Body of pancreas (tissue), 4 donors: ENCODE measurements at regions not wholly inside any gene's neighbourhood (a gene's known extent, or its start where the extent isn't known, plus 50 kb on each side); places are given as distances from the start of the nearest gene placed in this dataset.

Experiments
- ATAC-seq: fragments of 150-250 bp; one replicate; pipeline ENCODE4 v1.9.1; 2016
- DNase-seq, 4 donors: peaks; one replicate each; pipeline ENCODE4 v3.0.0-alpha.2; 2019
- H3K27ac ChIP-seq, 4 donors: fragments of 200-600 bp; sonication (generic); 1 replicate in 3 of 4; 2 replicates in 1 of 4; pipeline versions ENCODE4 v1.5.1 to v1.6.1; 2016 to 2019; ENCODE audit warnings: mild to moderate bottlenecking in 1 of 4, mixed read lengths in 1 of 4, moderate library complexity in 1 of 4
- H3K27me3 ChIP-seq, 2 donors: fragments of 200-600 bp; sonication (generic); one replicate each; pipeline ENCODE4 v1.6.0; 2016; ENCODE audit warnings: mild to moderate bottlenecking in 1 of 2
- H3K36me3 ChIP-seq, 2 donors: fragments of 200-600 bp; sonication (generic); replicated peaks in 1 of 2; 2 replicates each; pipeline ENCODE4 v1.5.1; 2016; ENCODE audit warnings: low read depth in 2 of 2; ENCODE audit not compliant: insufficient read depth in 1 of 2
- H3K4me1 ChIP-seq: fragments of 200-600 bp; sonication (generic); one replicate; pipeline ENCODE4 v1.6.0; 2016
- H3K4me3 ChIP-seq, 2 donors: fragments of 200-600 bp; sonication (generic); 1 replicate in 1 of 2; 2 replicates in 1 of 2; pipeline ENCODE4 v1.5.1; 2016 to 2019
- H3K9me3 ChIP-seq, 3 donors: fragments of 200-600 bp; sonication (generic); 1 replicate in 2 of 3; 2 replicates in 1 of 3; pipeline ENCODE4 v1.5.1; 2016
- POLR2A ChIP-seq, 3 donors: fragments of 450-650 bp; IDR thresholded peaks; one replicate each; pipeline ENCODE4 v1.6.1; 2016; ENCODE audit warnings: antibody characterized with exemption in 3 of 3, mild to moderate bottlenecking in 2 of 3
- WGBS, 2 donors: methylation state at CpG; one replicate each; pipeline ENCODE4 v1.1.5; 2017; 5-methylcytosine and 5-hydroxymethylcytosine counted together
- intact Hi-C: fragments of 100-400 bp; cut with DNase I; formaldehyde crosslinking; loops from one replicate; pipeline ENCODE4 v1.15.1; 2023
- TF ChIP-seq, protein P1 (sequence below), 7 experiments: fragments of 450-650 bp in 4 of 7; fragments of 200-600 bp in 3 of 7; sonication (generic) in 3 of 7; IDR thresholded peaks; one replicate each; pipeline ENCODE4 v1.5.1; 2016 to 2019; ENCODE audit warnings: antibody characterized with exemption in 7 of 7

GRCh38 chr12:91307957-91308670 lies 125.5 kb upstream of the DCN start:
- Histone ChIP-seq H3K4me1 (no peaks in the 10 kb centered on the region), H3K4me3 (no peak overlapping the region), H3K9me3 (no peaks in the 10 kb centered on the region), H3K36me3 (no peaks in the 10 kb centered on the region), H3K27me3 (no peaks in the 10 kb centered on the region), H3K27ac (no peak overlapping the region)
- intact Hi-C loops = no loop called here
- ATAC-seq (no peak), DNase-seq (no peak)
- TF ChIP-seq, protein P1, sequence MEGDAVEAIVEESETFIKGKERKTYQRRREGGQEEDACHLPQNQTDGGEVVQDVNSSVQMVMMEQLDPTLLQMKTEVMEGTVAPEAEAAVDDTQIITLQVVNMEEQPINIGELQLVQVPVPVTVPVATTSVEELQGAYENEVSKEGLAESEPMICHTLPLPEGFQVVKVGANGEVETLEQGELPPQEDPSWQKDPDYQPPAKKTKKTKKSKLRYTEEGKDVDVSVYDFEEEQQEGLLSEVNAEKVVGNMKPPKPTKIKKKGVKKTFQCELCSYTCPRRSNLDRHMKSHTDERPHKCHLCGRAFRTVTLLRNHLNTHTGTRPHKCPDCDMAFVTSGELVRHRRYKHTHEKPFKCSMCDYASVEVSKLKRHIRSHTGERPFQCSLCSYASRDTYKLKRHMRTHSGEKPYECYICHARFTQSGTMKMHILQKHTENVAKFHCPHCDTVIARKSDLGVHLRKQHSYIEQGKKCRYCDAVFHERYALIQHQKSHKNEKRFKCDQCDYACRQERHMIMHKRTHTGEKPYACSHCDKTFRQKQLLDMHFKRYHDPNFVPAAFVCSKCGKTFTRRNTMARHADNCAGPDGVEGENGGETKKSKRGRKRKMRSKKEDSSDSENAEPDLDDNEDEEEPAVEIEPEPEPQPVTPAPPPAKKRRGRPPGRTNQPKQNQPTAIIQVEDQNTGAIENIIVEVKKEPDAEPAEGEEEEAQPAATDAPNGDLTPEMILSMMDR (IDR thresholded peaks at IDR 0.05) = no peak
- 17 to 33% methylated on average over 1 of the region's 1 CpG for WGBS, 2 donors

GRCh38 chr12:91290354-91290753 lies 107.7 kb upstream of the DCN start:
- Histone ChIP-seq H3K36me3 (no peaks in the 10 kb centered on the region), H3K27me3 (no peaks in the 10 kb centered on the region)

DNA sequence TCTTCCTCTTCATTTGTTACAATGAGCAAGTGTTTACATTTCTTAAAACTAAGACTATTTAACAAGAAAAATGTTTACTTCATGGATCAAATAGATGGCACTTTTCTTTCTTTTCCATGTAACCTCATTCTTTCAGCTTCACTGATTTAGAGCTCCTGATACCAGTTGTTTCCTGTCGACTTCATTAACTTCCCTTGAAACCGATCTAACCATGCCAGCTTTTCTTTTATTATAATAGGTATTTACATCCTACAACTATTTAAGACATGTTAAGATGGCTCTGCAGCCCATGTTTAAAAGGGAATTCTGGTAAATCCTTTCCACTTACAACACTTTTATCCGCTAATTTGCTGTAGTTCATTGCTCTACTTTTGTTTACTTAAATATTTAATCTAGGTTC lies 107.3 kb upstream of the DCN start:
- H3K4me1 ChIP-seq = no peaks in the 10 kb centered on the region
- DNase-seq = no peak
- H3K36me3 ChIP-seq = no peaks in the 10 kb centered on the region
- H3K4me3 ChIP-seq = no peak overlapping the region
- no peaks in the 10 kb centered on the region for H3K27me3 ChIP-seq
- TF ChIP-seq, protein P1 (IDR thresholded peaks at IDR 0.05) = no peak
- no peak for TF ChIP-seq POLR2A (IDR thresholded peaks at IDR 0.05)
- 44 to 45% methylated on average over 3 of the region's 3 CpGs for WGBS, 2 donors
- no peak overlapping the region for H3K27ac ChIP-seq
- ATAC-seq = no peak
- intact Hi-C loops = no loop called here
- no peaks in the 10 kb centered on the region for H3K9me3 ChIP-seq

More at GRCh38 chr12:91290354-91290753, 107.7 kb upstream of the DCN start:
- no peaks in the 10 kb centered on the region for H3K4me1 ChIP-seq
- H3K27ac ChIP-seq = no peak overlapping the region
- no peaks in the 10 kb centered on the region for H3K9me3 ChIP-seq
- H3K4me3 ChIP-seq = no peak overlapping the region
- intact Hi-C loops = no loop called here
- TF ChIP-seq, protein P1 (IDR thresholded peaks at IDR 0.05) = no peak
- no peak for TF ChIP-seq POLR2A (IDR thresholded peaks at IDR 0.05)
- no peak for DNase-seq
- no peak for ATAC-seq

DNA sequence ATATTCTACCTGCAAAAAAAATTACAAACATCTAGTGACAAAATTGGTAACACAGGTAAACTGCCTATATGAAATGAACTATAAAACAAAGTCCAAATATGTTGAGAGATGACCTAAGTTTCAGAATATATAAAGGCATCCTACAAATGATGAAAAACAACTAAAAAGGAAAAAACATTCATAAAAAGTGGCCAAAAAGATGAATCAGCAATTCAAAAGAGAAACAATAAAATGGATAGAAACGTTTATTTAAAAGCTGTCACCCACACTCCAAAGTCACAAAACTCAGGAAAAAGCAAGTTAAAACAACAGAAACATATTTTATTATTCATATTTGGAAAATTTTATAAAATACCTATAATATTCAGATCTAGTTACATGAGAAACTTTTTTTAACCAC lies 106.5 kb upstream of the DCN start:
- Histone ChIP-seq H3K27me3 (no peaks in the 10 kb centered on the region), H3K4me3 (no peak overlapping the region), H3K9me3 (no peaks in the 10 kb centered on the region), H3K36me3 (no peaks in the 10 kb centered on the region), H3K27ac (no peak overlapping the region), H3K4me1 (no peaks in the 10 kb centered on the region)
- no peak for TF ChIP-seq POLR2A (IDR thresholded peaks at IDR 0.05)
- TF ChIP-seq, protein P1 (IDR thresholded peaks at IDR 0.05) = no peak
- ATAC-seq (no peak), DNase-seq (no peak)
- WGBS, 2 donors = 31 to 41% methylated on average over 1 of the region's 1 CpG
- intact Hi-C loops = no loop called here

- Histone ChIP-seq H3K27ac (no peak overlapping the region), H3K9me3 (no peaks in the 10 kb centered on the region), H3K36me3 (no peaks in the 10 kb centered on the region), H3K4me1 (no peaks in the 10 kb centered on the region), H3K4me3 (no peak overlapping the region), H3K27me3 (no peaks in the 10 kb centered on the region)
- 38 to 46% methylated on average over 3 of the region's 3 CpGs for WGBS, 2 donors
- no peak for TF ChIP-seq POLR2A (IDR thresholded peaks at IDR 0.05)
- TF ChIP-seq, protein P1 (IDR thresholded peaks at IDR 0.05) = no peak
- no peak for DNase-seq
- intact Hi-C loops = no loop called here
- no peak for ATAC-seq
Measured at GRCh38 chr12:91287753-91288152, 105.1 kb upstream of the DCN start.
